COLO668 (cell line): ENCODE measurements at regions not wholly inside any gene's neighbourhood (a gene's known extent, or its start where the extent isn't known, plus 50 kb on each side); places are given as distances from the start of the nearest gene placed in this dataset.
A peak's percentile ranks its signal among the peaks of the same experiment; 100 is the strongest.
"Not testable (repeated sequence)": the region's sequence is repeated elsewhere in the genome, so short reads cannot be mapped to it uniquely, and the experiment has no call there.

Experiments
- DNase-seq: peaks from one replicate; lab custom pipeline; 2025; ENCODE audit not compliant: unreplicated experiment; lab: John Stamatoyannopoulos, UW

DNA sequence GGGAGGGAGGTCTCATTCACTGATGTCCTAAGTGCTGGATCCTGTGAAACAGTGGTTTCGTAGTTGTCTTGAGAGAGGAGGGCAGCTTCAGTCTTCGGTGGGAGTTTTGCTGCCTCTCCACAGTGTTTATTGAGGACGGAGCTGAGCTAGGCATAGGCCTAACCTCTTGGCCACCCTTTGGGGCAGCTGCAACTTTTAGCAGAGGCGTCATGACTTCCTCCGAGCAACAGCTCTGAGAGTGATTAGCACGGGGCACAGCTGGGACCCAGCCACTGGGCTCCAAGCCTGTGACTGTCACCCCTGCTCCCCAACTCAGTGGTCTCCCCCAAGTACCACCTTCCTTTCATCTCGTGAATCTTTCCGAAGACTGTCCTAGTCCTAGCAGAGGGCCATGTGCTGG lies 139.9 kb upstream of the NCOR2 start:
- no peak for DNase-seq

DNA sequence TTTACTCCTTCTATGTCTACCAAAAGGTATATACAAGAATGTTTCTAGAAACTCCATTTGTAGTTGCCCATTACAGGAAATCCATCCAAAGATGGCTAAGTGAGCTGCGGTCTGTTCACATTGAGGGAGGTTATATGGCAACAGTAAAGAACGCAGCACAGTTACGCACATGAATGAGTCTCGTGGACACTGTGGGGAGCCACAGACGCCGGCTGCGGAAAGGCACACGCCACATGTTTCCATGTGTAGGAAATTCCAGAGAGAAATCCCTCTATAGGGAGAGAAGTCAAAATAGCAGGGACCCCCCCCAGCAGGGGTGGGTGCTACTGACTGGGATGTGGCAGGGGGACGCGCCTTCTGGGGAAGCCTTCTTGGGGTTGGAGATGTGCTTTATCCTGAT lies 139.0 kb upstream of the NCOR2 start:
- DNase-seq, result no peak

- DNase-seq, result no peak
These were observed 138.2 kb upstream of the NCOR2 start for GRCh38 chr12:124705545-124706138.

- peak; percentile 32 for DNase-seq
These were observed 137.2 kb upstream of the NCOR2 start for GRCh38 chr12:124704619-124705018.

GRCh38 chr12:124703856-124704255 lies 136.4 kb upstream of the NCOR2 start:
- DNase-seq, result no peak

- DNase-seq, result no peak
These were observed 135.3 kb upstream of the NCOR2 start for GRCh38 chr12:124702736-124703135.

DNA sequence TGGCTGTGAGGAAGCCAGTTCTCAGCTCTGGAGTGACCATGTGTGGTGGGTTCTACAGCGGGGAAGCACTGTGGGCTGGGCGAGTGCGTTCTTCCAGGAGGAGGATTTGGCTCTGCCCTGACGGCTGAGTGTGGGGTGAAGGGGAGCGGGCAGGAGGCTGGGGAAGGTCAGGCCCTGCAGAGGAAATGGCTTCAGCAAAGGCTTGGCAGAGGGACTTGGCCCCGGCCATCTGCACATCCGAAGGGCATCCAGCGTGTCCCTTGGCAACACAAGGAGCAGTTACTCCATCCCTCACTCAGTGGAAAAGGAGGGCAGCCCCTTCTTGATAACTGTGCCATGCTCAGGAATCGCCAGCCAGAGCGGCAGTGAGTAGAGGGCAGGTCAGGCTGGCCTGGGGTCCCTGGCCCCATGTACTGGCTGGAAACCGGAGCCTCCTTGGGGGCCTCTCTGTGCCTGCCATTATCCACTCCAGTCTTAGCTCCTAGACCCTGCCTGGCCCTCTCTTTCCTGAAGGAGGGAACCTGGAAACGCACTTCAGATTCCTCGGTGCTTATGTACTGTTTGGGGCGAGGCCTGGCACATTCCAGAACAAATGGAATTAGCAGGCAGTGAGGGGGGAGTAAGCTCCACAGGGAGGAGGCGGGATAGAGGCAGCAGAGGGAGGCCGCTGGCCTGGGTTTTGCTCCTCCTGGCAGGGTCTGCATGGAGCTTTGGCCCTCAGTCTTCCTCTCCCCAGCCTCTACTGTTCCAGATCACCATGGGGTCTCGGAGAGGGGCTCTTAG lies 133.6 kb upstream of the NCOR2 start:
- no peak for DNase-seq

DNA sequence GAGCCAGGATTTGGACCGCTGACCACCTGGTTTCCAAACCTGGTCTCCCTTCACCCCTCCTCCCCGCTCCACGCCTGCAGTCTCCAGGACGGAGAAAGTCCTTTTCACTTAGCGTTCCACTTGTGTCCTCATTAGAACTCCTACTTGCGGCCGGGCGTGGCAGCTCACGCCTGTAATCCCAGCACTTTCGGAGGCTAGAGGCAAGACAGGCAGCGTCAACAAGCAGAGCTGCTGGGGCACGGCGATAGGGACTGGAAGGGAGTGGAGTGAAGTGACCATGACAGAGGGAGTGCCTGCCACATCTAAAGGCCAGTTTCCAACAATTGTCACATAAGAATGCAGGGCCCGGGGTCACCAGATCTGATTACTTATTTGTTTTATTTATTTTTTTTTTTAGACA lies 132.5 kb upstream of the NCOR2 start:
- DNase-seq, result no peak

GRCh38 chr12:124698998-124699305 lies 131.5 kb upstream of the NCOR2 start:
- DNase-seq, result no peak

DNA sequence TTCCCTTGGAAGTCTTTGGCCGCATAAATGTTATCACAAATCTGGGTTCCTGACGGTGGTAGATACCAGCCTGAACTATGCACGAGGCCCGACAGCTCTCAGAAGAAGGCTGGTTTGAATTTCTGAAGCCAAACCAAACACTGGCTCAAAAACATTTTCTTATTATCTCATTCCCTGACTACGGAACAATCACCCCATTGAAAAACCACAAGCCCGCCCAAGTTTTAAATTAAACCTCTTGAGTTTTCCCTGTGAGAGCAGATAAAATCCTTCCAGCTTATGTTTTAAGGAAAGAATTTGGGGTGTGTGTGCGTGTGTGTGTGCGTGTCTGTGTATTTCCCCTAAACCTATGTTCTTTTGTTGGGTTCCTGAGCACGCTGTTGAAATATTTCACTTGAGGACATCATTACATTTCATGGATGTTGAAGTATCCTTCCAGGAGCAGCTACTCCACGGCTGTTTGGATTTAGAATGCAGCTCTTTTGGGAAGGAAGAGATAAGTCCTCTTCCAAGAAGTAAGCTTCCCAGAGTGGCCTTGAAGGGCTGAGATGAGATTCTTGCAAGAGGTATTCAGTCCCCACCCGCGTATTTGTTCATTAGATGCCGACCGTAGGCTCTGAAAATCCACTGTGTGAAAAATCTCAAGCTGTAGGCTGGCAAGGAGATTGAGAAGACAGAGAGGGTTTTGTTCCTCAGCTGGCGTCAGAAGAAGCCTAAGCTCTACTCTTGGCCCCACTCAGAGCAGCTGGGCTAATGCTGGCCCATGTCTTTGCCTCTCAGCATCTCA lies 131.0 kb upstream of the NCOR2 start:
- DNase-seq, result no peak

DNA sequence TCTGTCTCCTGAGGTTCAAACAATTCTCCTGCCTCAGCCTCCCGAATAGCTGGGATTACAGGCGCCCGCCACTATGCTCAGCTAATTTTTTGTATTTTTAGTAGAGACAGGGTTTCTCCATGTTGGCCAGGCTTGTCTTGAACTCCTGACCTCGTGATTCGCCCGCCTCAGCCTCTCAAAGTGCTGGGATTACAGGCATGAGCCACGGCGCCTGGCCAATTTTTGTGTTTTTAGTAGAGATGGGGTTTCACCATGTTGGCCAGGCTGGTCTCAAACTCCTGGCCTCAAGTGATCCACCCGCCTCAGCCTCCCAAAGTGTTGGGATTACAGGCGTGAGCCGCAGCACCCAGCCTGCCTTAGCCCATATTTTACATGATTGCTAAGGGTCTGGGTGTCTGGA lies 130.3 kb upstream of the NCOR2 start:
- DNase-seq, result not testable (repeated sequence)

- DNase-seq, result peak; percentile 25
These were observed 129.5 kb upstream of the NCOR2 start for GRCh38 chr12:124696693-124697476.

DNA sequence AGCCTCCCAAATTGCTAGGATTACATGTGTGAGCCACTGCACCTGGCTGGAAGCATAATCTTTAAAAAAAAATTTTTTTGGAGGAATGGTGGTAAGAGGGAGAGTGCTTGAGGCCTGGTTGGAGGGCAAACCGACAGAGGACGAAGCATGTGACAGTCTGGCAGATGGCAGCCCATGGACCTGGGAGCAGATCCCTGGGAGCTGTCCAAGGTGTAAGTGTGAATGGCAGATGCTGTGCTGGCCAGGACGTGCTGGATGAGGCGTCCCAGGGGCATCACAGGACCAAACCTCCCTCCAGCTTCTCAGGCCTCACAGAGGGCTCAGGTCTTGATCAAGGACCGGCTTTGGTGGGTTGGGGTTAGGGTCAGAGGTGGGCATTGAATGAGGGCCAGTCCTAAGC lies 128.4 kb upstream of the NCOR2 start:
- DNase-seq, result peak; percentile 42

DNA sequence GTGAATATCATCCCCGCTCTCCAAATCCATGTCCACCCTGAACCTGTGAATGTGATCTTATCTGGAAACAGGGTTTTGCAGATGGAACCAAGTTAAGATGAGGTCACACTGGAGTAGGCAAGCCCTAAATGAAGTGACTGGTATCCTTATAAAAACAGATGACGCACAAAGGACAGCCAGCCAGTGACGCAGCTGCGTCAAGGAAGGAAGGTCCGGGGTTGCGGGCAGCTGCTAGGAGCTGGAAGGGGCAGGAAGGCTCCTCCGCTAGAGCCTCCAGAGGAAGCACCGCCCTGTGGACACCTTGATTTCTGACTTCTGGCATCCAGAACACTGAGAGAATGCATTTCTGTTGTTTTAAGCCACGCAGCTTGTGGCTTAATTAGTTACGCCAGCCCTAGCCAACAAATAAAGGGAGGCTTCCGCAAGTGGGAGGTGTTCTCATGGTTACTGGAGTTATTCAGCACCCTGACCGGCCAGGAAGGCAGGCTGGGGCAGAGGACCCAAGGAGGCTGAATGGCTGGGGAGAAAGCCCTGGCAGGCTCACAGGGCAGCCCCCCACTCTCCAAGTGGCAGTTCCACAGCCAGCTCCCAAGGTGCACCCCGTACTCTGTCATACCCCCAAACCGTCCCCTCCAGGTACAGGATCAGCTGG lies 127.6 kb upstream of the NCOR2 start:
- DNase-seq, result no peak

GRCh38 chr12:124694250-124694649 lies 126.8 kb upstream of the NCOR2 start:
- DNase-seq, result no peak

DNA sequence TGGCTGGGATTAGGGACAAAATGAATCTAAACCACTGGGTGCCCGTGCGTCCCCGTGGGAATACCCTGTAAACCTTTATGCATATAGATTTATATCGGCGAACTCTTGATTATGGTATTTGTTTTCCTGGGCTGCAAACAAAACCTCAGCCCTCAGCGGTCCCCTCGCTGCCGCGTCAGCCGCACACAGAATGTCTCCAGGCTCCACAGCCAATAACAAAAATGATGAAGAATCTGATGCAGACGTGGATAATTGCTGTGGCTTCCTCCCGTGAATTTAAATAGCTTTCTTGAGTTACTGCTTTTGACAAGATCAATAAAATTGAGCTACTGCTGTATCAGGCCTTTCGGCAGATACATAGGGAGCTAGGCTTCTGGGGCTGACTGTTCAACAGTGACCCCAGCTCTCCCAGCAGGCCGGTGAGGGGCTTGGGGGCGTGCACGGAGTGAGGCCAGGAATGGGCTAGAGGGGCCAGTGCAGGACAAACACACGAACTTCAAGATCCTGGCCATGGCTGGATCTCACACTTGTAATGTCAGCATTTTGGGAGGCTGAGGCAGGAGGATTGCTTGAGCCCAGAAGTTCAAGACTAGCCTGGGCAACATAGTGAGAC lies 125.8 kb upstream of the NCOR2 start:
- no peak for DNase-seq

DNA sequence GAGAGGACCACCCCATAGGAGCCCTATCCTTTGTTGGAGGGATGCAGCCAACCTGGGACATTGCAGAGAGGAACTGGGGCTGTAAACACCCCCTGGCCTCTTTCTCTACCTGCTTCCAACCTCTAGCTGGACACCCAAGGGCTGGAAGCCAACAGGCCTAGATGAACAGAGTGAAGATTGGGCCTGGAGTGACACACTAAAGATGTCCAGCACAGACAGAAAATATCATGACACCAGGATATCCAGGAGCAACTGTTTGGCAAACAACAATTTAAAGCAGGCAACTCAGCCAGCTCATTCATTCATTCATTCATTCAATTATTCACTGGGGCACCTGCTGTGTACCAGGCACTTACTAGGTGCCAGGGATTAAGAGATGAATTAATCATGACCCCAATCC lies 125.0 kb upstream of the NCOR2 start:
- DNase-seq, result no peak

DNA sequence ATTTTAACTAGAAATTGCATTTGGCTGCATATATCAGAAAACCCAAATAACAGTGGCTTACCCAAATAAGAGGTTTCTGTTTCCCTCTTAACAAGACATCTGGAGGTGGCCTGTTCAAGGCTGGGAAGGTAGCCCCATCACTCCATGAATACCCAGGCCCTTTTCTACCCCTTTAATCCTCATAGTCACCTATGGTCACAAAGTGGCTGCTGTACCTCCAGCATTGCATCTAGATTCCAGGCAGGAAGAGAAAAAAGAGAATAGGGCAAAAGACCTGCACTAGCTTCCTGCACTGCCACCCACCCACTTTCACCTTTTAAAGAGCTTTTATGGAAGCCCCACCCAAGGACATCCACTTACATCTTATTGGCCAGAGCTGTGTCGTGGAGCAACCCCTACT lies 124.0 kb upstream of the NCOR2 start:
- DNase-seq, result no peak

GRCh38 chr12:124689631-124690030 lies 122.2 kb upstream of the NCOR2 start:
- DNase-seq, result no peak

DNA sequence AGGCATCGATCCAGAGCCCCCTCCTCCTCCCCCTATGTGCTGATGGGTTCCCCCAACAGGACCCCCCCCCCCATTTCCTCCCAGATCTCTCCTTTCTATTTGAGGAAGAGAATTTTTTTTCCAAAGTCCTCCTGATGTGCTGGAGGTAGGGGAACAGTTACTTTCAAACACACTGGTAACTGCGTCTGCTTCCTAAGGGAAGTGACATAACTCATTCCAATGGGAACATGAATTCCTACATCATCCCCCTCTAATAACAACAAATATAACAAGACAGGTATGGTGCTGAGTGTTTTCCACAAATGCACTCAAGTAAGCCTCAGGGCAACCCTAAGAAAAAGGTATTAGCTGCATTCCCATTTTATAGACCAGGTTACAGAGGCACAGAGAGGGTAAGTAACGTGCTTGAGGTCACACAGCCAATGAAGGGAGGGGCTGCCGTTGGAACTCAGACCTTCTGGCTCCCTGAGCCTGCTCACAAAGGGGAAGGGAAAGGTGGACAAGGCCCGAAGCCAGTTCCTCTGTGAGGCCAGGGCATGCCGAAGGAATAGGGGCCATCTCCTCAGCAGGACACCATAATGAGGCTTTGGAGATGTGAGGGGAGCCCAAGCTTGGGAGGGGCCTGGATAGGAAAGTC lies 121.1 kb upstream of the NCOR2 start:
- DNase-seq, result no peak
